ENCODE measurements at regions not wholly inside any gene's neighbourhood (a gene's known extent, or its start where the extent isn't known, plus 50 kb on each side); places are given as distances from the start of the nearest gene placed in this dataset.

DNA sequence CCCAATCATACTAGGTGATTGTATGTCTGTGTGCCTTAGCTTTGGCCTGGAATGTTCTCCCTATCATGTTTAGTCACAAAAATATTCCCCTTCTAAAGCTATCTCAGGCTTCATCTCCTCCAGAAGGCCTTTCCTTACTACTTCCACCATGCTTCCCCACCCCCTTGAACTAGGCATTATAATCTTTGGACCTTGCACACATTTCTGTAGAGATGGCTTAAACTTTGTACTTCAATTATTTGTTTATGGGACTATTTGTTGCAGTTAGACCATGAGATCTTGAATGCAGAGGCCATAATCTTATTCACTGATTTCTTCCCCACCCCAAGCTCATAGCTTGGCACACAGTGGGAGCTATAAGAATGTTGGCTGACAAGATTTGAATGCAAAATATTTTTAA lies 262.0 kb upstream of the EDA2R start:
- no peak for TF ChIP-seq USF1 (IDR thresholded peaks at IDR 0.05)
- no peak for TF ChIP-seq YY1 (IDR thresholded peaks at IDR 0.05; ENCODE audit: low read depth)
- TF ChIP-seq MAX (IDR thresholded peaks at IDR 0.05) = no peak
- TF ChIP-seq ZBTB7A (IDR thresholded peaks at IDR 0.05; ENCODE audit: low read depth) = no peak
- TF ChIP-seq RAD21 (IDR thresholded peaks at IDR 0.05; ENCODE audit: low read depth) = no peak
- no peak for TF ChIP-seq EGR1 (IDR thresholded peaks at IDR 0.05)
- TF ChIP-seq, protein P1, sequence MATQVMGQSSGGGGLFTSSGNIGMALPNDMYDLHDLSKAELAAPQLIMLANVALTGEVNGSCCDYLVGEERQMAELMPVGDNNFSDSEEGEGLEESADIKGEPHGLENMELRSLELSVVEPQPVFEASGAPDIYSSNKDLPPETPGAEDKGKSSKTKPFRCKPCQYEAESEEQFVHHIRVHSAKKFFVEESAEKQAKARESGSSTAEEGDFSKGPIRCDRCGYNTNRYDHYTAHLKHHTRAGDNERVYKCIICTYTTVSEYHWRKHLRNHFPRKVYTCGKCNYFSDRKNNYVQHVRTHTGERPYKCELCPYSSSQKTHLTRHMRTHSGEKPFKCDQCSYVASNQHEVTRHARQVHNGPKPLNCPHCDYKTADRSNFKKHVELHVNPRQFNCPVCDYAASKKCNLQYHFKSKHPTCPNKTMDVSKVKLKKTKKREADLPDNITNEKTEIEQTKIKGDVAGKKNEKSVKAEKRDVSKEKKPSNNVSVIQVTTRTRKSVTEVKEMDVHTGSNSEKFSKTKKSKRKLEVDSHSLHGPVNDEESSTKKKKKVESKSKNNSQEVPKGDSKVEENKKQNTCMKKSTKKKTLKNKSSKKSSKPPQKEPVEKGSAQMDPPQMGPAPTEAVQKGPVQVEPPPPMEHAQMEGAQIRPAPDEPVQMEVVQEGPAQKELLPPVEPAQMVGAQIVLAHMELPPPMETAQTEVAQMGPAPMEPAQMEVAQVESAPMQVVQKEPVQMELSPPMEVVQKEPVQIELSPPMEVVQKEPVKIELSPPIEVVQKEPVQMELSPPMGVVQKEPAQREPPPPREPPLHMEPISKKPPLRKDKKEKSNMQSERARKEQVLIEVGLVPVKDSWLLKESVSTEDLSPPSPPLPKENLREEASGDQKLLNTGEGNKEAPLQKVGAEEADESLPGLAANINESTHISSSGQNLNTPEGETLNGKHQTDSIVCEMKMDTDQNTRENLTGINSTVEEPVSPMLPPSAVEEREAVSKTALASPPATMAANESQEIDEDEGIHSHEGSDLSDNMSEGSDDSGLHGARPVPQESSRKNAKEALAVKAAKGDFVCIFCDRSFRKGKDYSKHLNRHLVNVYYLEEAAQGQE (IDR thresholded peaks at IDR 0.05; ENCODE audit: low read depth) = no peak
- no peak for TF ChIP-seq CREB1 (IDR thresholded peaks at IDR 0.05; ENCODE audit: low read depth)
- no peak for TF ChIP-seq FOXM1 (IDR thresholded peaks at IDR 0.05; ENCODE audit: borderline replicate concordance, low read depth)
- TF ChIP-seq EP300 (IDR thresholded peaks at IDR 0.05; ENCODE audit: borderline replicate concordance) = no peak
- TF ChIP-seq TCF12 (IDR thresholded peaks at IDR 0.05; ENCODE audit: low read depth) = no peak
- TF ChIP-seq TEAD4 (IDR thresholded peaks at IDR 0.05) = no peak
- TF ChIP-seq CEBPB (IDR thresholded peaks at IDR 0.05) = no peak
- TF ChIP-seq TAF1 (IDR thresholded peaks at IDR 0.05; ENCODE audit: low read depth) = no peak
- TF ChIP-seq NFIC (IDR thresholded peaks at IDR 0.05) = no peak

DNA sequence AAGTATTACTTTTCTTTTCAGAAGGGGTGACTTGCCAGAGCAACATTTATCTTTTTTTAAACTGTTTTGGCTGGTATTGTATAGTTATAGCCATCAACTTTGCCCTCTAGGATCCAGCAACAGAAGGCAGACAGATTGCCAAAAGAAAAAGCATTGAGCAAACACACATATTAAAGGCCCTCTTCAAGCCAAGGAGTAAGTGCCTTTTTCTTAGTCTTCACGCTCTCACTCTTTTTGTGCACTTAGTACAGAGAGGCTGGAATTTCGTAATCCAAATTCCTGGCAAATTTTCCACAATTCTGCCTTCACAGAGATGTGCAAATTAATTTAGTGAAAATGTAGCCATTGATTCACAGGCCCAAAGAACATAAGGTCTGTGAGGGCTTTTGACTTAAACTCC lies 253.1 kb upstream of the EDA2R start:
- TF ChIP-seq EGR1 (IDR thresholded peaks at IDR 0.05) (no peak), CEBPB (IDR thresholded peaks at IDR 0.05) (no peak), RAD21 (IDR thresholded peaks at IDR 0.05; ENCODE audit: low read depth) (no peak), YY1 (IDR thresholded peaks at IDR 0.05; ENCODE audit: low read depth) (no peak), USF1 (IDR thresholded peaks at IDR 0.05) (no peak)
- TF ChIP-seq, protein P1 (IDR thresholded peaks at IDR 0.05; ENCODE audit: low read depth) = no peak

- TF ChIP-seq USF1 (IDR thresholded peaks at IDR 0.05) = no peak
- no peak for TF ChIP-seq EGR1 (IDR thresholded peaks at IDR 0.05)
- no peak for TF ChIP-seq NFIC (IDR thresholded peaks at IDR 0.05)
- no peak for TF ChIP-seq EP300 (IDR thresholded peaks at IDR 0.05; ENCODE audit: borderline replicate concordance)
- TF ChIP-seq RAD21 (IDR thresholded peaks at IDR 0.05; ENCODE audit: low read depth) = no peak
- TF ChIP-seq YY1 (IDR thresholded peaks at IDR 0.05; ENCODE audit: low read depth) = no peak
- TF ChIP-seq FOXM1 (IDR thresholded peaks at IDR 0.05; ENCODE audit: borderline replicate concordance, low read depth) = no peak
- TF ChIP-seq TAF1 (IDR thresholded peaks at IDR 0.05; ENCODE audit: low read depth) = no peak
- no peak for TF ChIP-seq TEAD4 (IDR thresholded peaks at IDR 0.05)
- TF ChIP-seq, protein P1 (IDR thresholded peaks at IDR 0.05; ENCODE audit: low read depth) = no peak
- TF ChIP-seq TCF12 (IDR thresholded peaks at IDR 0.05; ENCODE audit: low read depth) = no peak
- TF ChIP-seq CEBPB (IDR thresholded peaks at IDR 0.05) = no peak
- TF ChIP-seq CREB1 (IDR thresholded peaks at IDR 0.05; ENCODE audit: low read depth) = no peak
- no peak for TF ChIP-seq MAX (IDR thresholded peaks at IDR 0.05)
- no peak for TF ChIP-seq ZBTB7A (IDR thresholded peaks at IDR 0.05; ENCODE audit: low read depth)
These were observed 250.5 kb upstream of the EDA2R start for GRCh38 chrX:66889418-66889817.

DNA sequence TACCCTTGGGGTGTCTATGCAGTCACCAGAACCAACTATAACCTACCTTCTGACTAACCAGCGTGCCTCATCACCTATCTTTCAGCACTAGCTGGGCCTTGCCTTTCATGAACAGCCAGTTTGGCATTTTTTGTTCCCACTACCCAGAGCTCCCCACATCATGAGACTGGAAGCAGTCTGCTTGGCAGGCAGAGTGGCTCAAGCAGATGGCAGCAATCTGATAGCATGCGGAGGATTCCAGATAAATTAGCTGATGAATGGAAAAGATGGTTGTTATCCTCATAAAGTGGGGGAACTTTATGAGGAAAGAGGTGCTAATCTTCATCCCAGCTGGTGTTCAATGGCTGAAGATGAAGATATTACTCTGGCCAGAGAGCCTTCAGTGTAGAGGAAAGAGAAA lies 243.2 kb upstream of the EDA2R start:
- no peak for TF ChIP-seq EGR1 (IDR thresholded peaks at IDR 0.05)
- TF ChIP-seq NFIC (IDR thresholded peaks at IDR 0.05) = no peak
- no peak for TF ChIP-seq RAD21 (IDR thresholded peaks at IDR 0.05; ENCODE audit: low read depth)
- TF ChIP-seq, protein P1 (IDR thresholded peaks at IDR 0.05; ENCODE audit: low read depth) = no peak
- TF ChIP-seq FOXM1 (IDR thresholded peaks at IDR 0.05; ENCODE audit: borderline replicate concordance, low read depth) = no peak
- no peak for TF ChIP-seq TAF1 (IDR thresholded peaks at IDR 0.05; ENCODE audit: low read depth)

Data from Ishikawa (cell line).